HCT116 (cell line): ENCODE measurements at regions not wholly inside any gene's neighbourhood (a gene's known extent, or its start where the extent isn't known, plus 50 kb on each side); places are given as distances from the start of the nearest gene placed in this dataset.

Experiments
- ATAC-seq: fragments of 200-7000 bp; cut with Tn5 transposase; 2 replicates; pipeline ENCODE4 v1.9.1; 2020; ENCODE audit warnings: mild to moderate bottlenecking, moderate library complexity
- BruUV-seq: library from RNA; stranded (reverse); fragments of 400-500 nt; replicated peaks from 2 replicates; lab custom pipeline; 2021; lab: Mats Ljungman, UMichigan
- CTCF ChIA-PET: fragments of 300-600 bp; sonication (Branson Sonifier 250); formaldehyde crosslinking; loops from one replicate; lab custom pipeline; 2021; ENCODE audit warnings: antibody characterized with exemption; lab: Charles Lee
- POLR2A ChIA-PET: fragments of 300-600, 350-600 bp; sonication (Branson Sonifier 250); formaldehyde crosslinking; loops from one replicate; lab custom pipeline; 2021; ENCODE audit warnings: antibody characterized with exemption; lab: Charles Lee
- RAD21 ChIA-PET, 2 experiments: fragments of 300-600 bp; sonication (Branson Sonifier 250); formaldehyde crosslinking; loops; one replicate each; lab custom pipeline; 2023; ENCODE audit warnings: low total read pairs in 2 of 2; ENCODE audit not compliant: uncharacterized antibody in 2 of 2, unreplicated experiment in 2 of 2, low non-redundant PET in 1 of 2; lab: Charles Lee
- DNase-seq: peaks from one replicate; pipeline ENCODE4 v3.0.0-alpha.2; 2010; ENCODE audit warnings: low read depth, low spot score
- H2AFZ ChIP-seq: fragments of 200-600 bp; shearing (Covaris generic), sonication (generic); 2 replicates; pipeline ENCODE4 v1.6.1; 2017; ENCODE audit warnings: low read depth, mixed run types, mixed read lengths, antibody characterized with exemption, low read length; ENCODE audit not compliant: poor library complexity, severe bottlenecking
- H3K27ac ChIP-seq: 2 replicates; pipeline ENCODE4 v1.5.1; 2012; ENCODE audit warnings: low read depth, low read length
- H3K27me3 ChIP-seq: fragments of 200-600 bp; sonication (generic); 2 replicates; pipeline ENCODE4 v1.6.1; 2016; ENCODE audit warnings: mixed run types, low read length, mixed read lengths; ENCODE audit not compliant: insufficient read depth
- H3K36me3 ChIP-seq, 2 experiments: fragments of 200-500 bp in 1 of 2; fragments of 200-600 bp in 1 of 2; sonication (Bioruptor generic) in 1 of 2; sonication (generic) in 1 of 2; 2 replicates each; pipeline versions ENCODE4 v1.5.1 to v1.6.1; 2014 to 2016; ENCODE audit warnings: low read length in 2 of 2, inconsistent platforms in 1 of 2, mixed read lengths in 1 of 2, mixed run types in 1 of 2; ENCODE audit not compliant: insufficient read depth in 2 of 2, control insufficient read depth in 1 of 2
- H3K4me1 ChIP-seq, 2 experiments: fragments of 200-600 bp in 1 of 2; sonication (generic) in 1 of 2; 2 replicates each; pipeline versions ENCODE4 v1.5.1 to v1.6.1; 2012 to 2017; ENCODE audit warnings: low read length in 2 of 2, inconsistent platforms in 1 of 2, mild to moderate bottlenecking in 1 of 2, mixed read lengths in 1 of 2, mixed run types in 1 of 2, moderate library complexity in 1 of 2; ENCODE audit not compliant: insufficient read depth in 2 of 2, control insufficient read depth in 1 of 2
- H3K4me2 ChIP-seq: fragments of 200-600 bp; sonication (generic); 2 replicates; pipeline ENCODE4 v1.6.1; 2017; ENCODE audit warnings: mixed run types, low read length, mixed read lengths
- H3K4me3 ChIP-seq, 2 experiments: fragments of 200-600 bp in 1 of 2; sonication (generic) in 1 of 2; replicated peaks in 1 of 2; 2 replicates each; pipeline ENCODE4 v1.5.1; 2011 to 2016; ENCODE audit warnings: low read length in 2 of 2, control low read depth in 1 of 2, low read depth in 1 of 2, mild to moderate bottlenecking in 1 of 2, mixed read lengths in 1 of 2, mixed run types in 1 of 2
- H3K79me2 ChIP-seq: fragments of 200-600 bp; sonication (generic); 2 replicates; pipeline ENCODE4 v1.6.1; 2017; ENCODE audit warnings: mild to moderate bottlenecking, mixed run types, low read length, moderate library complexity, mixed read lengths; ENCODE audit not compliant: insufficient read depth
- H3K9ac ChIP-seq: fragments of 200-600 bp; sonication (generic); 2 replicates; pipeline ENCODE4 v1.6.1; 2016; ENCODE audit warnings: low read length, mixed read lengths
- H3K9me2 ChIP-seq: fragments of 200-600 bp; sonication (generic), shearing (Covaris generic); 2 replicates; pipeline ENCODE4 v1.6.1; 2017; ENCODE audit warnings: mixed run types, mild to moderate bottlenecking, moderate library complexity; ENCODE audit not compliant: insufficient read depth
- H3K9me3 ChIP-seq, 2 experiments: fragments of 200-500 bp in 1 of 2; fragments of 200-600 bp in 1 of 2; sonication (Bioruptor generic) in 1 of 2; sonication (generic) in 1 of 2; 2 replicates each; pipeline ENCODE4 v1.6.1; 2014 to 2017; ENCODE audit warnings: low read length in 2 of 2, mixed read lengths in 2 of 2, inconsistent platforms in 1 of 2, low read depth in 1 of 2, mild to moderate bottlenecking in 1 of 2, mixed run types in 1 of 2, moderate library complexity in 1 of 2; ENCODE audit not compliant: control insufficient read depth in 1 of 2, insufficient read depth in 1 of 2
- H4K20me1 ChIP-seq: fragments of 200-600 bp; sonication (generic), shearing (Covaris generic); 2 replicates; pipeline ENCODE4 v1.6.1; 2017; ENCODE audit warnings: mixed run types, mild to moderate bottlenecking, moderate library complexity; ENCODE audit not compliant: insufficient read depth
- CEBPB ChIP-seq: IDR thresholded peaks from 2 replicates; pipeline ENCODE4 v1.6.1; 2012; ENCODE audit warnings: low read depth
- CTCF ChIP-seq, 3 experiments: fragments of 200-600 bp in 1 of 3; sonication (generic) in 1 of 3; IDR thresholded peaks in 2 of 3; conservative IDR thresholded peaks in 1 of 3; 2 replicates each; pipeline ENCODE4 v1.5.1; 2012 to 2017; ENCODE audit warnings: low read depth in 2 of 3, low read length in 2 of 3, antibody characterized with exemption in 1 of 3, borderline replicate concordance in 1 of 3, control low read depth in 1 of 3, mild to moderate bottlenecking in 1 of 3, mixed read lengths in 1 of 3, mixed run types in 1 of 3, moderate library complexity in 1 of 3; ENCODE audit not compliant: insufficient read depth in 1 of 3
- ELF1 ChIP-seq: IDR thresholded peaks from 2 replicates; pipeline ENCODE4 v1.6.1; 2012; ENCODE audit warnings: low read depth, borderline replicate concordance
- EZH2phosphoT487 ChIP-seq: fragments of 200-600 bp; IDR thresholded peaks from 2 replicates; pipeline ENCODE4 v1.6.1; 2018; ENCODE audit warnings: antibody characterized with exemption, borderline replicate concordance
- SIN3A ChIP-seq: IDR thresholded peaks from 2 replicates; pipeline ENCODE4 v1.6.1; 2012; ENCODE audit warnings: low read depth
- SP1 ChIP-seq: IDR thresholded peaks from 2 replicates; pipeline ENCODE4 v1.6.1; 2012; ENCODE audit warnings: low read depth
- ZBTB33 ChIP-seq: IDR thresholded peaks from 2 replicates; pipeline ENCODE4 v1.6.1; 2011; ENCODE audit warnings: mild to moderate bottlenecking, low read length, moderate library complexity; ENCODE audit not compliant: insufficient replicate concordance; ENCODE audit errors: extremely low read depth
- ZFX ChIP-seq: fragments of 450-650 bp; IDR thresholded peaks from 2 replicates; pipeline ENCODE4 v1.6.1; 2017
- ZNF274 ChIP-seq: fragments of 200-500 bp; sonication (Bioruptor generic); IDR thresholded peaks from 2 replicates; pipeline ENCODE4 v1.6.1; 2014; ENCODE audit warnings: mild to moderate bottlenecking, low read depth, low read length, inconsistent platforms
- intact Hi-C: fragments of 100-400 bp; cut with micrococcal nuclease; formaldehyde crosslinking; loops from 2 replicates; pipeline ENCODE4 v1.10.0; 2022

DNA sequence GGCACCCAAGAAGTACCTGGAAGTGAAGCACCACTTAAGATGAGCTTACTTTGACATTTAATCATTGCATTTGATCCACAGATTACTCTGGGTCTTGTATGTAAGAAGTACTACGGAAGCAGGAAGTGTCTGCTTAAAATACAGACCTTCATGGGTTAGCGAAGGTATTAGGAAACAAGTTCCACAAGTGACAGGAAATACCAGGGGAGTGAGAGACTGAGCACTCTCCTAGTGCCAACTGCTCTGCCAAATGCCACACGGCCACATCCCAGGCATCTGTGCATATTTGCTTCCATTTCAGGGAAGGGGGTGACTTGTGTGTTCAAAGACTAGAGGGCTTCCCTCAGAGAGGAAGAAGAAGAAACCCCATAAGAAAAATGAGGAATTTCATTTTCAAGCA, 57.2 kb upstream of the ANK3 start:
- DNase-seq (no peak), ATAC-seq (no peak)
- H3K36me3 ChIP-seq, result no peaks in the 10 kb centered on the region
- ChIA-PET POLR2A (no interaction called here), CTCF (interaction anchor here (4.9 kb wide), 1 partner anchor 199 kb away, joined by 33 read pairs; no protein-coding TSS in a partner anchor)
- no peaks in the 10 kb centered on the region for H3K79me2 ChIP-seq
- no peak overlapping the region for H2AFZ ChIP-seq
- no peak overlapping the region for H3K4me2 ChIP-seq
- H3K27ac ChIP-seq, result no peak overlapping the region
- H3K4me3 ChIP-seq, result no peak overlapping the region
- no TSS peak for BruUV-seq
- H4K20me1 ChIP-seq, result no peaks in the 10 kb centered on the region
- intact Hi-C loops, result loop anchor here (10.0 kb wide), 1 partner anchor 838 kb away; no protein-coding TSS in a partner anchor
- H3K4me1 ChIP-seq, result no peaks in the 10 kb centered on the region; a peak in 1 of 4 replicates
- TF ChIP-seq ZNF274 (no peak), EZH2phosphoT487 (no peak), CTCF (IDR thresholded peaks at IDR 0.05 in 2 of 3, conservative IDR thresholded peaks at IDR 0.05 in 1 of 3; ENCODE audit: borderline replicate concordance in 1 of 3, insufficient read depth in 1 of 3, low read depth in 2 of 3, low read length in 2 of 3) (no peak), CEBPB (no peak), SP1 (no peak), ELF1 (no peak), ZBTB33 (no peak), SIN3A (no peak), ZFX (no peak)
- TF ChIP-seq, all 23 proteins: peak for 0
- Histone ChIP-seq H3K9me3 (no peaks in the 10 kb centered on the region), H3K9me2 (no peaks in the 10 kb centered on the region), H3K27me3 (no peaks in the 10 kb centered on the region), H3K9ac (no peak overlapping the region)
- RAD21 ChIA-PET, result no interaction called here
